HG03520 (cell line): ENCODE measurements at regions not wholly inside any gene's neighbourhood (a gene's known extent, or its start where the extent isn't known, plus 50 kb on each side); places are given as distances from the start of the nearest gene placed in this dataset.

Experiments used
- ATAC-seq: cut with Tn5 transposase; IDR thresholded peaks from one replicate; pipeline ENCODE4 v1.9.1; 2021; ENCODE audit warnings: mild to moderate bottlenecking, moderate library complexity; ENCODE audit not compliant: unreplicated experiment

GRCh38 chr3:148331081-148331846 is 366.4 kb upstream of the AGTR1 start:
- ATAC-seq, result no peak

GRCh38 chr3:148332509-148332908 is 365.2 kb upstream of the AGTR1 start:
- ATAC-seq, result no peak

- ATAC-seq, result no peak
Measured at GRCh38 chr3:148333091-148333490, 364.6 kb upstream of the AGTR1 start.

GRCh38 chr3:148335612-148336011 is 362.1 kb upstream of the AGTR1 start:
- ATAC-seq, result no peak

- ATAC-seq, result no peak
Measured at GRCh38 chr3:148343416-148343815, 354.3 kb upstream of the AGTR1 start.

GRCh38 chr3:148344521-148344920 is 353.2 kb upstream of the AGTR1 start:
- ATAC-seq, result no peak

- no peak for ATAC-seq
Measured at GRCh38 chr3:148360051-148360450, 337.7 kb upstream of the AGTR1 start.

GRCh38 chr3:148366743-148367410 is 330.8 kb upstream of the AGTR1 start:
- no peak for ATAC-seq

- no peak for ATAC-seq
Measured at GRCh38 chr3:148367756-148368155, 329.9 kb upstream of the AGTR1 start.

- no peak for ATAC-seq
Measured at GRCh38 chr3:148369381-148369780, 328.3 kb upstream of the AGTR1 start.

GRCh38 chr3:148372206-148372875 is 325.4 kb upstream of the AGTR1 start:
- ATAC-seq, result no peak

GRCh38 chr3:148373961-148374360 is 323.7 kb upstream of the AGTR1 start:
- ATAC-seq, result no peak

- ATAC-seq, result peak; percentile 86
Measured at GRCh38 chr3:148379763-148380382, 317.8 kb upstream of the AGTR1 start.

- no peak for ATAC-seq
Measured at GRCh38 chr3:148381051-148381450, 316.7 kb upstream of the AGTR1 start.

GRCh38 chr3:148389916-148390315 is 307.8 kb upstream of the AGTR1 start:
- no peak for ATAC-seq

GRCh38 chr3:148395821-148396220 is 301.9 kb upstream of the AGTR1 start:
- ATAC-seq, result no peak

GRCh38 chr3:148400754-148401153 is 296.9 kb upstream of the AGTR1 start:
- ATAC-seq, result no peak

- ATAC-seq, result no peak
Measured at GRCh38 chr3:148408667-148409066, 289.0 kb upstream of the AGTR1 start.

- no peak for ATAC-seq
Measured at GRCh38 chr3:148420242-148420641, 277.5 kb upstream of the AGTR1 start.

GRCh38 chr3:148428862-148429605 is 268.7 kb upstream of the AGTR1 start:
- no peak for ATAC-seq

- no peak for ATAC-seq
Measured at GRCh38 chr3:148433665-148434064, 264.0 kb upstream of the AGTR1 start.
